ENCODE measurements at regions not wholly inside any gene's neighbourhood (a gene's known extent, or its start where the extent isn't known, plus 50 kb on each side); places are given as distances from the start of the nearest gene placed in this dataset.

DNA sequence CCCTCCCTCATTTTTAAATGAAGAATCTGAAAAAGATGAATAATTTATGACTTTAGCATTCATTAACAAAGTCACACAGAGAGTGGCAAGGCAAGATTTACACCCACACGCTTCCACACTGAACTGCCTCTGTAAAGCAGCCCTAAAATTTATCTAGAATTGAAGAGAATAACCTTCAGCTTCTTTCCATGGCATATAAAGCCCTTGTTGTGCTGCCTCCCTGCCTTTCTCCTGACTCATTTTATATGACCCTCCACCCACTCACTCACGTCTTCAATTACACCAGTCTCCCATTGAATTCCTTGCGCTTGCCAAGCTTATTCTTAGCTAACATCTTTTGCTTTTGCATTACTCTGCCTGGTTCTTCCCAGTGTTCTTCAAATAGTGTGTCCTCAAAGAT, 2649.3 kb downstream of the PCDH7 start:
- H3K4me3 Mint-ChIP-seq, result no peak overlapping the region
- no peak for DNase-seq
- Histone ChIP-seq H3K27ac (ENCODE audit: insufficient read length, low read depth, low read length) (no peak overlapping the region), H2BK120ac (ENCODE audit: low read depth, low read length, poor library complexity, severe bottlenecking) (no peak overlapping the region), H3K4ac (ENCODE audit: low read depth, low read length) (no peak overlapping the region), H2BK5ac (ENCODE audit: insufficient read length, low read length) (no peak overlapping the region), H3T11ph (ENCODE audit: low read length) (no peak overlapping the region), H4K8ac (replicated peaks; ENCODE audit: insufficient read length, low read depth, low read length) (no peak overlapping the region), H3K79me2 (ENCODE audit: insufficient read depth, low read length) (no peaks in the 10 kb centered on the region), H2BK12ac (ENCODE audit: insufficient read length, low read depth, low read length) (no peak overlapping the region), H3K9me3 (ENCODE audit: control insufficient read depth, low read depth, low read length) (no peaks in the 10 kb centered on the region), H4K91ac (ENCODE audit: insufficient read length, low read depth, low read length) (no peak overlapping the region), H3K79me1 (ENCODE audit: insufficient read depth, low read depth, low read length, poor library complexity, severe bottlenecking) (no peaks in the 10 kb centered on the region), H4K20me1 (ENCODE audit: control insufficient read depth, insufficient read depth, insufficient read length) (no peaks in the 10 kb centered on the region), H3K18ac (ENCODE audit: insufficient read length, low read depth, low read length) (no peak overlapping the region), H2BK15ac (ENCODE audit: low read depth, low read length) (no peak overlapping the region), H3K9ac (ENCODE audit: extremely low read depth, insufficient read length, low read length) (no peak overlapping the region), H2AK5ac (ENCODE audit: insufficient read length, low read length) (no peak overlapping the region), H3K4me1 (ENCODE audit: insufficient read depth, low read length) (no peaks in the 10 kb centered on the region), H2AFZ (ENCODE audit: low read length) (no peak overlapping the region), H3K23me2 (ENCODE audit: insufficient read length, low read depth, low read length, poor library complexity, severe bottlenecking) (no peaks in the 10 kb centered on the region), H3K27me3 (ENCODE audit: insufficient read depth, low read length) (no peaks in the 10 kb centered on the region), H3K56ac (ENCODE audit: insufficient read length, low read depth, low read length) (no peak overlapping the region), H3K23ac (ENCODE audit: insufficient read length, low read depth, low read length) (no peak overlapping the region), H2BK20ac (ENCODE audit: low read depth, low read length, poor library complexity, severe bottlenecking) (no peak overlapping the region), H3K14ac (ENCODE audit: insufficient read depth, low read length) (no peak overlapping the region), H3K4me2 (ENCODE audit: insufficient read depth, insufficient read length, low read length) (no peak overlapping the region), H4K5ac (ENCODE audit: insufficient read length, low read depth, low read length) (no peak overlapping the region)
- peaks cover 5 to 17% of the 10 kb centered on the region in 2 experiments for H3K9me3 Mint-ChIP-seq
- peaks cover 0 to 13% (median 0%) of the 10 kb centered on the region in 3 experiments; a peak in 2 of 7 replicates for H3K36me3 Mint-ChIP-seq (ENCODE audit: insufficient read depth in 1 of 3, low read depth in 3 of 3)
- no peak overlapping the region for H3K27ac Mint-ChIP-seq
- no peaks in the 10 kb centered on the region for H3K27me3 Mint-ChIP-seq (ENCODE audit: low read depth)
- TF ChIP-seq, protein P1, sequence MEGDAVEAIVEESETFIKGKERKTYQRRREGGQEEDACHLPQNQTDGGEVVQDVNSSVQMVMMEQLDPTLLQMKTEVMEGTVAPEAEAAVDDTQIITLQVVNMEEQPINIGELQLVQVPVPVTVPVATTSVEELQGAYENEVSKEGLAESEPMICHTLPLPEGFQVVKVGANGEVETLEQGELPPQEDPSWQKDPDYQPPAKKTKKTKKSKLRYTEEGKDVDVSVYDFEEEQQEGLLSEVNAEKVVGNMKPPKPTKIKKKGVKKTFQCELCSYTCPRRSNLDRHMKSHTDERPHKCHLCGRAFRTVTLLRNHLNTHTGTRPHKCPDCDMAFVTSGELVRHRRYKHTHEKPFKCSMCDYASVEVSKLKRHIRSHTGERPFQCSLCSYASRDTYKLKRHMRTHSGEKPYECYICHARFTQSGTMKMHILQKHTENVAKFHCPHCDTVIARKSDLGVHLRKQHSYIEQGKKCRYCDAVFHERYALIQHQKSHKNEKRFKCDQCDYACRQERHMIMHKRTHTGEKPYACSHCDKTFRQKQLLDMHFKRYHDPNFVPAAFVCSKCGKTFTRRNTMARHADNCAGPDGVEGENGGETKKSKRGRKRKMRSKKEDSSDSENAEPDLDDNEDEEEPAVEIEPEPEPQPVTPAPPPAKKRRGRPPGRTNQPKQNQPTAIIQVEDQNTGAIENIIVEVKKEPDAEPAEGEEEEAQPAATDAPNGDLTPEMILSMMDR (conservative IDR thresholded peaks at IDR 0.05), result no peak
- WGBS (ENCODE audit: extremely low coverage, insufficient read length, low lambda C conversion rate), result no CpG with 5 or more reads among the region's 3 CpGs
- H3K4me1 Mint-ChIP-seq, result peaks cover 4% of the 10 kb centered on the region in 2 experiments; a peak in 2 of 4 replicates

Data from H9 (cell line).